Neural cell (in vitro differentiated cells): ENCODE measurements at regions not wholly inside any gene's neighbourhood (a gene's known extent, or its start where the extent isn't known, plus 50 kb on each side); places are given as distances from the start of the nearest gene placed in this dataset.
"Not testable (repeated sequence)": the region's sequence is repeated elsewhere in the genome, so short reads cannot be mapped to it uniquely, and the experiment has no call there.

Experiments
- H2AFZ ChIP-seq: fragments of 200-600, 300-800 bp; sonication (generic), shearing (Covaris generic); 2 replicates; pipeline ENCODE4 v1.6.0; 2014; ENCODE audit warnings: low read depth, mild to moderate bottlenecking, antibody characterized with exemption, low read length, moderate library complexity
- H3F3A ChIP-seq: fragments of 200-600 bp; shearing (Covaris generic); 2 replicates; pipeline ENCODE4 v1.6.1; 2016; ENCODE audit warnings: mild to moderate bottlenecking, moderate library complexity, mixed read lengths, antibody characterized with exemption, low read length; ENCODE audit not compliant: insufficient read depth, poor library complexity, severe bottlenecking
- H3K27ac ChIP-seq: fragments of 200-600, 300-800 bp; sonication (generic), shearing (Covaris generic); 2 replicates; pipeline ENCODE4 v1.5.1; 2014; ENCODE audit warnings: mild to moderate bottlenecking, low read length, moderate library complexity
- H3K27me3 ChIP-seq: fragments of 300-800, 200-600 bp; sonication (generic), shearing (Covaris generic); 2 replicates; pipeline ENCODE4 v1.6.0; 2014; ENCODE audit warnings: mild to moderate bottlenecking, low read depth, low read length, moderate library complexity; ENCODE audit not compliant: insufficient read depth
- H3K36me3 ChIP-seq: fragments of 300-800, 200-600 bp; sonication (generic), shearing (Covaris generic); 2 replicates; pipeline ENCODE4 v1.5.1; 2014; ENCODE audit warnings: mild to moderate bottlenecking, antibody characterized with exemption, low read length, moderate library complexity; ENCODE audit not compliant: insufficient read depth
- H3K4me2 ChIP-seq: fragments of 300-800, 200-600 bp; sonication (generic), shearing (Covaris generic); 2 replicates; pipeline ENCODE4 v1.6.0; 2014; ENCODE audit warnings: mild to moderate bottlenecking, low read length
- H3K4me3 ChIP-seq: fragments of 300-800, 200-600 bp; sonication (generic), shearing (Covaris generic); 2 replicates; pipeline ENCODE4 v1.5.1; 2014; ENCODE audit warnings: mild to moderate bottlenecking, low read length, moderate library complexity
- H3K79me2 ChIP-seq: fragments of 200-600 bp; shearing (Covaris generic); replicated peaks from 2 replicates; pipeline ENCODE4 v1.6.0; 2014; ENCODE audit warnings: mild to moderate bottlenecking, low read length, moderate library complexity; ENCODE audit not compliant: insufficient read depth
- H3K9ac ChIP-seq: fragments of 300-800, 200-600 bp; sonication (generic), shearing (Covaris generic); 2 replicates; pipeline ENCODE4 v1.6.1; 2016; ENCODE audit warnings: mild to moderate bottlenecking, low read length, mixed read lengths
- H3K9me2 ChIP-seq: fragments of 200-600 bp; shearing (Covaris generic); 2 replicates; pipeline ENCODE4 v1.6.1; 2016; ENCODE audit warnings: mild to moderate bottlenecking, low read length, mixed read lengths; ENCODE audit not compliant: insufficient read depth
- H3K9me3 ChIP-seq: fragments of 200-600, 300-800 bp; sonication (generic), shearing (Covaris generic); 2 replicates; pipeline ENCODE4 v1.6.1; 2016; ENCODE audit warnings: mild to moderate bottlenecking, mixed run types, low read length, moderate library complexity, mixed read lengths
- H4K20me1 ChIP-seq: fragments of 200-600 bp; shearing (Covaris generic); 2 replicates; pipeline ENCODE4 v1.6.1; 2016; ENCODE audit warnings: mild to moderate bottlenecking, mixed run types; ENCODE audit not compliant: insufficient read depth
- EP300 ChIP-seq: fragments of 450-650 bp; conservative IDR thresholded peaks from 2 replicates; pipeline ENCODE4 v1.6.1; 2014; ENCODE audit warnings: antibody characterized with exemption, mild to moderate bottlenecking, moderate library complexity; ENCODE audit not compliant: poor library complexity, severe bottlenecking
- EZH2 ChIP-seq: fragments of 200-600, 300-800 bp; shearing (Covaris generic), sonication (generic); IDR thresholded peaks from 2 replicates; pipeline ENCODE4 v1.6.1; 2014; ENCODE audit warnings: antibody characterized with exemption, low read length, borderline replicate concordance, mild to moderate bottlenecking; ENCODE audit not compliant: insufficient read depth, poor library complexity, severe bottlenecking
- MXI1 ChIP-seq: fragments of 450-650 bp; conservative IDR thresholded peaks from 2 replicates; pipeline ENCODE4 v1.6.1; 2014; ENCODE audit warnings: antibody characterized with exemption, mild to moderate bottlenecking; ENCODE audit not compliant: poor library complexity, severe bottlenecking
- POLR2AphosphoS5 ChIP-seq: IDR thresholded peaks from 2 replicates; pipeline ENCODE4 v1.6.1; 2012
- RAD21 ChIP-seq: fragments of 450-650 bp; conservative IDR thresholded peaks from 2 replicates; pipeline ENCODE4 v1.6.1; 2014; ENCODE audit warnings: antibody characterized with exemption, mild to moderate bottlenecking, moderate library complexity
- SMC3 ChIP-seq: fragments of 450-650 bp; conservative IDR thresholded peaks from 2 replicates; pipeline ENCODE4 v1.6.1; 2014; ENCODE audit warnings: antibody characterized with exemption, mild to moderate bottlenecking, moderate library complexity; ENCODE audit not compliant: poor library complexity
- TAF1 ChIP-seq: IDR thresholded peaks from 2 replicates; pipeline ENCODE4 v1.6.1; 2012; ENCODE audit warnings: low read depth
- TF ChIP-seq, protein P1 (sequence below): IDR thresholded peaks from 2 replicates; pipeline ENCODE4 v1.6.1; 2012; ENCODE audit warnings: borderline replicate concordance
- TF ChIP-seq, protein P2 (sequence below): fragments of 450-650 bp; IDR thresholded peaks from 2 replicates; pipeline ENCODE4 v1.5.1; 2014; ENCODE audit warnings: antibody characterized with exemption, mild to moderate bottlenecking, moderate library complexity; ENCODE audit not compliant: poor library complexity, severe bottlenecking

DNA sequence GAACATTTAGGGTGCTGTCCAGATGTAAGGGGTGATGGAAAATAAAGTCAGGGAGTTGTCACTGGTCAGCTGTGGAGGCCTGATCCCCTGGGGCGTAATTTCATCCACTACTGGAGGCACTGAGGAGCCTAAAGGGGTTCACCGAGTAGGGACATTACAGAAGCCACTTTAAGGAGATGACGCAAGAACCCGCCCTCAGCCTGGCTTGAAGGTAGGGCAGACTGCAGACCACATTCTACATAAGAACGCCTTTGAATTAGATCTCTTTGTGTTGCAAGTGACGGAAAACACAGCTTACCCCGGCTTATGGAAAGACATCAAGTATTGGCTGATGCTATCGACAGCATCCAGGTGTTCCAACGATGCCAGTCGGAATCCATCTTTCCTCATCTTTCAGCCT is 462.7 kb upstream of the CDH4 start:
- Histone ChIP-seq H3K27me3 (no peaks in the 10 kb centered on the region), H3F3A (no peaks in the 10 kb centered on the region), H3K9me3 (no peaks in the 10 kb centered on the region), H2AFZ (no peak overlapping the region), H3K9ac (no peak overlapping the region), H4K20me1 (no peaks in the 10 kb centered on the region), H3K27ac (no peak overlapping the region), H3K36me3 (no peaks in the 10 kb centered on the region), H3K79me2 (no peaks in the 10 kb centered on the region), H3K4me2 (no peak overlapping the region), H3K4me3 (no peak overlapping the region), H3K9me2 (no peaks in the 10 kb centered on the region)
- TF ChIP-seq SMC3 (no peak), TAF1 (no peak), POLR2AphosphoS5 (no peak), MXI1 (no peak), EP300 (no peak), EZH2 (no peak), RAD21 (no peak)
- TF ChIP-seq, protein P1, sequence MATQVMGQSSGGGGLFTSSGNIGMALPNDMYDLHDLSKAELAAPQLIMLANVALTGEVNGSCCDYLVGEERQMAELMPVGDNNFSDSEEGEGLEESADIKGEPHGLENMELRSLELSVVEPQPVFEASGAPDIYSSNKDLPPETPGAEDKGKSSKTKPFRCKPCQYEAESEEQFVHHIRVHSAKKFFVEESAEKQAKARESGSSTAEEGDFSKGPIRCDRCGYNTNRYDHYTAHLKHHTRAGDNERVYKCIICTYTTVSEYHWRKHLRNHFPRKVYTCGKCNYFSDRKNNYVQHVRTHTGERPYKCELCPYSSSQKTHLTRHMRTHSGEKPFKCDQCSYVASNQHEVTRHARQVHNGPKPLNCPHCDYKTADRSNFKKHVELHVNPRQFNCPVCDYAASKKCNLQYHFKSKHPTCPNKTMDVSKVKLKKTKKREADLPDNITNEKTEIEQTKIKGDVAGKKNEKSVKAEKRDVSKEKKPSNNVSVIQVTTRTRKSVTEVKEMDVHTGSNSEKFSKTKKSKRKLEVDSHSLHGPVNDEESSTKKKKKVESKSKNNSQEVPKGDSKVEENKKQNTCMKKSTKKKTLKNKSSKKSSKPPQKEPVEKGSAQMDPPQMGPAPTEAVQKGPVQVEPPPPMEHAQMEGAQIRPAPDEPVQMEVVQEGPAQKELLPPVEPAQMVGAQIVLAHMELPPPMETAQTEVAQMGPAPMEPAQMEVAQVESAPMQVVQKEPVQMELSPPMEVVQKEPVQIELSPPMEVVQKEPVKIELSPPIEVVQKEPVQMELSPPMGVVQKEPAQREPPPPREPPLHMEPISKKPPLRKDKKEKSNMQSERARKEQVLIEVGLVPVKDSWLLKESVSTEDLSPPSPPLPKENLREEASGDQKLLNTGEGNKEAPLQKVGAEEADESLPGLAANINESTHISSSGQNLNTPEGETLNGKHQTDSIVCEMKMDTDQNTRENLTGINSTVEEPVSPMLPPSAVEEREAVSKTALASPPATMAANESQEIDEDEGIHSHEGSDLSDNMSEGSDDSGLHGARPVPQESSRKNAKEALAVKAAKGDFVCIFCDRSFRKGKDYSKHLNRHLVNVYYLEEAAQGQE = no peak
- TF ChIP-seq, protein P2, sequence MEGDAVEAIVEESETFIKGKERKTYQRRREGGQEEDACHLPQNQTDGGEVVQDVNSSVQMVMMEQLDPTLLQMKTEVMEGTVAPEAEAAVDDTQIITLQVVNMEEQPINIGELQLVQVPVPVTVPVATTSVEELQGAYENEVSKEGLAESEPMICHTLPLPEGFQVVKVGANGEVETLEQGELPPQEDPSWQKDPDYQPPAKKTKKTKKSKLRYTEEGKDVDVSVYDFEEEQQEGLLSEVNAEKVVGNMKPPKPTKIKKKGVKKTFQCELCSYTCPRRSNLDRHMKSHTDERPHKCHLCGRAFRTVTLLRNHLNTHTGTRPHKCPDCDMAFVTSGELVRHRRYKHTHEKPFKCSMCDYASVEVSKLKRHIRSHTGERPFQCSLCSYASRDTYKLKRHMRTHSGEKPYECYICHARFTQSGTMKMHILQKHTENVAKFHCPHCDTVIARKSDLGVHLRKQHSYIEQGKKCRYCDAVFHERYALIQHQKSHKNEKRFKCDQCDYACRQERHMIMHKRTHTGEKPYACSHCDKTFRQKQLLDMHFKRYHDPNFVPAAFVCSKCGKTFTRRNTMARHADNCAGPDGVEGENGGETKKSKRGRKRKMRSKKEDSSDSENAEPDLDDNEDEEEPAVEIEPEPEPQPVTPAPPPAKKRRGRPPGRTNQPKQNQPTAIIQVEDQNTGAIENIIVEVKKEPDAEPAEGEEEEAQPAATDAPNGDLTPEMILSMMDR = no peak

DNA sequence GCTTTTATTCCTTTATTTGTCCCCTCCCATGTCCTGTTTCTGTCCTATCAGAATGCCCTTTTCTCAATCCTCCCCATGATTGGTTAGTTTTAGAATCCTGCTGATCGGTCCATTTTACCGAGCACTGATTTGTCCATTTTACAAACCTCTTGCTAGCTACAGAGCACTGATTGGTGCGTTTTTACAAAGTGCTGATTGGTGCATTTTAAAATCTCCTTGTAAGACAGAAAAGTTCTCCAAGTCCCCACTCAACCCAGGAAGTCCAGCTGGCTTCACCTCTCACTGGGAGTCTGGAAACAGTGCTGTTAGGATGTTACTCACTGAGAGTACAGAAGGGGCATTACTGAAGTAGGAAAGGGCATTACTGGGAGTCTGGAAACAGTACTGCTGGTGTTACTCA is 461.7 kb upstream of the CDH4 start:
- H3K9me2 ChIP-seq, H3K79me2 ChIP-seq, H3K9me3 ChIP-seq, H3K9ac ChIP-seq, H4K20me1 ChIP-seq, H2AFZ ChIP-seq, H3F3A ChIP-seq, H3K4me2 ChIP-seq, H3K36me3 ChIP-seq, H3K27me3 ChIP-seq, H3K4me3 ChIP-seq, H3K27ac ChIP-seq: not testable (repeated sequence)

DNA sequence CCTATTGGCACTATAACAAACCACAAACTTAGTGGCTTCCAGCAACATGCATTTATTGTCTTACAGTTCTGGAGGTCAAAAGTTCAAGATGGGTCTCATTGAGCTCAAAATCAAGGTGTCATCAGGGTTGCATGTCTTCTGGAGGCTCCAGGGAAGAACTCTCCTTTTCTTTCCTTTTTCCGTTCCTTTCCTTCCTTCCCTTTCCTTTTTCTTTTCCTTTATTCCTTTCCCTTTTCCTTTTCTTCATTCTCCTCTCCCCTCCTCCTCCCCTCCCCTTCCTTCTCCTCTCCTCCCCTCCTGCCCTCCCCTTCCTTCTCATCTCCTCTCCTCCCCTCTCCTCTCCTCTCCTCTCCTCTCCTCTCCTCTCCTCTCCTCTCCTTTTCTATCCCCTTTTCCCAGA is 460.2 kb upstream of the CDH4 start:
- H3K4me2 ChIP-seq = no peak overlapping the region
- no peak overlapping the region for H3K27ac ChIP-seq
- H3K9me3 ChIP-seq = no peaks in the 10 kb centered on the region
- H3K4me3 ChIP-seq = no peak overlapping the region
- no peak overlapping the region for H2AFZ ChIP-seq
- no peaks in the 10 kb centered on the region for H3K36me3 ChIP-seq
- no peaks in the 10 kb centered on the region for H3K79me2 ChIP-seq
- H3K9me2 ChIP-seq = no peaks in the 10 kb centered on the region
- no peak overlapping the region for H3K9ac ChIP-seq
- H3K27me3 ChIP-seq = no peaks in the 10 kb centered on the region
- no peaks in the 10 kb centered on the region for H3F3A ChIP-seq
- H4K20me1 ChIP-seq = no peaks in the 10 kb centered on the region
- no peak for TF ChIP-seq POLR2AphosphoS5
- TF ChIP-seq, protein P2 = no peak
- TF ChIP-seq, protein P1 = no peak
- TF ChIP-seq RAD21 = no peak
- no peak for TF ChIP-seq TAF1
- TF ChIP-seq EP300 = no peak
- TF ChIP-seq MXI1 = no peak
- TF ChIP-seq EZH2 = no peak
- TF ChIP-seq SMC3 = no peak
